Astrocyte of the hippocampus (primary cell): ENCODE measurements at regions not wholly inside any gene's neighbourhood (a gene's known extent, or its start where the extent isn't known, plus 50 kb on each side); places are given as distances from the start of the nearest gene placed in this dataset.

ENCODE experiments used
- DNase-seq: peaks from one replicate; pipeline ENCODE4 v3.0.0; 2011; ENCODE audit warnings: low read depth, low spot score

DNA sequence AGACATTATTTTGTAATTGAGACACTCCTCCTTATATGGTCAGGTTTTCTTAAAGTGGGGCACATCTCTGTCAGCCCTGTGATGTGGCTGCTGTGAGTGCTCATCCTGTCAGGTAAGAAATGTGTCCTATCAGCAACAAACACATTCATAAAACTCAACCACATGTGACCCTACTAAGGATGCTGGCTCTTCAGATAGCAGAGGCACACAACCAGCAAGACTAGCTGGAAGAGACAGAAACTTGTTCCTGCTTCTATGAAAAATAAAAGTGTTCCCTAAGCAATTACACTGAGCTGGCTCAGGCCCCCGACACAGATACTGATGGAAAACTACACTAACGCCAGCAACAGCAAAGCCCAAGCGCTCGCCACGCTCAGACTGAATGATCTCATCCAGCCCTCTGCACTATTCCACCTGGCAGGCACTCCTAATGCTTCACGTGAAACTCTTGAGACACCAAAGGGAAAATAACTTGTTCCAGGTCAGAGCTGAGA is 49.8 kb upstream of the CYP2D6 start:
- peak; percentile 48 for DNase-seq
